ENCODE measurements at regions not wholly inside any gene's neighbourhood (a gene's known extent, or its start where the extent isn't known, plus 50 kb on each side); places are given as distances from the start of the nearest gene placed in this dataset.
"Not testable (repeated sequence)": the region's sequence is repeated elsewhere in the genome, so short reads cannot be mapped to it uniquely, and the experiment has no call there.

- TF ChIP-seq CTCF, POLR2A (IDR thresholded peaks at IDR 0.05): not testable (repeated sequence)
Observed at GRCh38 chr9:42802716-42803115, 619.3 kb downstream of the SPATA31A6 start.

Data from right lobe of liver (tissue), 4 donors.